ENCODE measurements at regions not wholly inside any gene's neighbourhood (a gene's known extent, or its start where the extent isn't known, plus 50 kb on each side); places are given as distances from the start of the nearest gene placed in this dataset.

GRCh38 chr18:22320771-22321170 lies 96.9 kb downstream of the CTAGE1 start:
- intact Hi-C loops (cut with DNase I; ENCODE audit: low total_unique reads): no loop called here
- in situ Hi-C loops (cut with MboI; ENCODE audit: low pct_ligation_motif_present in 1 of 4, low pct_unique_long_range_greater_than_20kb in 1 of 4, low sequenced_read_pairs in 3 of 4): no loop called here
- H3K27me3 ChIP-seq: no peaks in the 10 kb centered on the region
- no peak overlapping the region for H3K4me3 ChIP-seq
- 86 to 93% methylated on average over 3 of the region's 3 CpGs for WGBS, 2 donors (ENCODE audit: low coverage in 1 of 2)
- no peak overlapping the region for H3K27ac ChIP-seq
- H3K4me1 ChIP-seq: peaks cover 0 to 7% (median 3%) of the 10 kb centered on the region in 4 donors
- no peak for TF ChIP-seq POLR2AphosphoS5 (IDR thresholded peaks at IDR 0.05)
- TF ChIP-seq EP300 (IDR thresholded peaks at IDR 0.05; ENCODE audit: low read depth): no peak
- TF ChIP-seq POLR2A (IDR thresholded peaks at IDR 0.05): no peak
- TF ChIP-seq CTCF (IDR thresholded peaks at IDR 0.05): no peak
- no peaks in the 10 kb centered on the region for H3K9me3 ChIP-seq
- no peak for DNase-seq
- no peaks in the 10 kb centered on the region for H3K36me3 ChIP-seq

DNA sequence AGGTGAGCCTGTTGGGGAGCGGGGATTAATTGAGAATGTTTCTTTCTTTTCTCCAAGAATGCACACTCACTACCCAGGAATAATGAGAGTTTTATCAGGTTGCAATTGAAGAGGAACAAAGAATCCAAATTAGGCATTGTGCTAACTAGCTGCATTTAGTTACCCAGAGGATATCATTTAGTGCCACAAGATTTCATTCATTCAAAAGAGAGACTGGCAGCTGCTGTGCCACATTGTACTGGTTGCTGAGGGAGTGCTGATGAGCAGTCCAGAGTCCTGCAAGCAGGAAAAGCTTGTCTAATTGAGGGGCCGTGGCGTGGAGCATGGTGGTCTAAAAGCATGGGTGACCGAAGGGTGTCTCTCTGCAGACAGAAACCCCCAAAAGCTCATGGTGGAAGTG lies 97.6 kb downstream of the CTAGE1 start:
- WGBS, 2 donors (ENCODE audit: low coverage in 1 of 2): 82 to 95% methylated on average over 4 of the region's 4 CpGs
- in situ Hi-C loops (cut with MboI; ENCODE audit: low pct_ligation_motif_present in 1 of 4, low pct_unique_long_range_greater_than_20kb in 1 of 4, low sequenced_read_pairs in 3 of 4): no loop called here
- intact Hi-C loops (cut with DNase I; ENCODE audit: low total_unique reads): no loop called here

GRCh38 chr18:22318745-22319407 lies 98.8 kb downstream of the CTAGE1 start:
- H3K36me3 ChIP-seq: no peaks in the 10 kb centered on the region
- intact Hi-C loops (cut with DNase I; ENCODE audit: low total_unique reads) (no loop called here), in situ Hi-C loops (cut with MboI; ENCODE audit: low pct_ligation_motif_present in 1 of 4, low pct_unique_long_range_greater_than_20kb in 1 of 4, low sequenced_read_pairs in 3 of 4) (no loop called here)
- TF ChIP-seq CTCF (IDR thresholded peaks at IDR 0.05): no peak
- TF ChIP-seq POLR2A (IDR thresholded peaks at IDR 0.05): no peak
- no peak for TF ChIP-seq EP300 (IDR thresholded peaks at IDR 0.05; ENCODE audit: low read depth)
- no peak for TF ChIP-seq POLR2AphosphoS5 (IDR thresholded peaks at IDR 0.05)
- H3K4me3 ChIP-seq: no peak overlapping the region
- H3K27ac ChIP-seq: no peak overlapping the region
- H3K27me3 ChIP-seq: no peaks in the 10 kb centered on the region
- 78 to 79% methylated on average over 4 to 8 of the region's 8 CpGs for WGBS, 2 donors (ENCODE audit: low coverage in 1 of 2)
- no peaks in the 10 kb centered on the region for H3K9me3 ChIP-seq
- peaks cover 0 to 2% (median under 1%) of the 10 kb centered on the region in 4 donors for H3K4me1 ChIP-seq
- no peak for DNase-seq

More for the DNA sequence above, 97.6 kb downstream of the CTAGE1 start:
- Histone ChIP-seq H3K9me3 (no peaks in the 10 kb centered on the region), H3K27ac (no peak overlapping the region), H3K4me3 (no peak overlapping the region), H3K27me3 (no peaks in the 10 kb centered on the region), H3K36me3 (no peaks in the 10 kb centered on the region), H3K4me1 (peaks cover 0 to 7% (median 3%) of the 10 kb centered on the region in 4 donors)
- no peak for DNase-seq
- TF ChIP-seq POLR2A (IDR thresholded peaks at IDR 0.05) (no peak), POLR2AphosphoS5 (IDR thresholded peaks at IDR 0.05) (no peak), CTCF (IDR thresholded peaks at IDR 0.05) (no peak), EP300 (IDR thresholded peaks at IDR 0.05; ENCODE audit: low read depth) (no peak)

- TF ChIP-seq POLR2A (IDR thresholded peaks at IDR 0.05) (no peak), CTCF (IDR thresholded peaks at IDR 0.05) (no peak), EP300 (IDR thresholded peaks at IDR 0.05; ENCODE audit: low read depth) (no peak), POLR2AphosphoS5 (IDR thresholded peaks at IDR 0.05) (no peak)
- in situ Hi-C loops (cut with MboI; ENCODE audit: low pct_ligation_motif_present in 1 of 4, low pct_unique_long_range_greater_than_20kb in 1 of 4, low sequenced_read_pairs in 3 of 4) (no loop called here), intact Hi-C loops (cut with DNase I; ENCODE audit: low total_unique reads) (no loop called here)
- WGBS, 2 donors (ENCODE audit: low coverage in 1 of 2): 90% methylated on average over 3 of the region's 3 CpGs; no CpG with 5 or more reads in 1 of the 2 donors
- Histone ChIP-seq H3K4me3 (no peak overlapping the region), H3K4me1 (no peaks in the 10 kb centered on the region), H3K27me3 (no peaks in the 10 kb centered on the region), H3K36me3 (no peaks in the 10 kb centered on the region), H3K27ac (no peak overlapping the region), H3K9me3 (no peaks in the 10 kb centered on the region)
- DNase-seq: no peak
Observed at GRCh38 chr18:22314420-22314819, 103.3 kb downstream of the CTAGE1 start.

Measured in transverse colon (tissue), 4 donors.